Transverse colon (tissue), 4 donors: ENCODE measurements at regions not wholly inside any gene's neighbourhood (a gene's known extent, or its start where the extent isn't known, plus 50 kb on each side); places are given as distances from the start of the nearest gene placed in this dataset.

ENCODE experiments used
- DNase-seq: peaks from one replicate; pipeline ENCODE4 v3.0.0-alpha.2; 2019
- H3K27ac ChIP-seq, 4 donors: fragments of 200-600 bp; sonication (generic); 2 replicates each; pipeline ENCODE4 v1.5.1; 2016 to 2018; ENCODE audit warnings: inconsistent platforms in 4 of 4
- H3K27me3 ChIP-seq: fragments of 200-600 bp; sonication (generic); 2 replicates; pipeline ENCODE4 v1.5.1; 2017; ENCODE audit warnings: inconsistent platforms
- H3K36me3 ChIP-seq, 4 donors: fragments of 200-600 bp; sonication (generic); 2 replicates each; pipeline ENCODE4 v1.5.1; 2017 to 2019; ENCODE audit warnings: inconsistent platforms in 4 of 4
- H3K4me1 ChIP-seq, 4 donors: fragments of 200-600 bp; sonication (generic); 2 replicates each; pipeline ENCODE4 v1.5.1; 2017 to 2020; ENCODE audit warnings: inconsistent platforms in 4 of 4
- H3K4me3 ChIP-seq, 4 donors: fragments of 200-600 bp; sonication (generic); 1 replicate in 1 of 4; 2 replicates in 3 of 4; pipeline versions ENCODE4 v1.5.1 to v1.6.1; 2017 to 2019; ENCODE audit warnings: inconsistent platforms in 4 of 4
- H3K9me3 ChIP-seq, 2 donors: fragments of 200-600 bp; sonication (generic); 2 replicates each; pipeline ENCODE4 v1.5.1; 2017 to 2019; ENCODE audit warnings: inconsistent platforms in 2 of 2
- CTCF ChIP-seq, 5 experiments: fragments of 200-600 bp in 3 of 5; fragments of 450-650 bp in 2 of 5; sonication (generic) in 3 of 5; IDR thresholded peaks; 1 replicate in 2 of 5; 2 replicates in 3 of 5; pipeline ENCODE4 v1.5.1; 2016 to 2017; ENCODE audit warnings: antibody characterized with exemption in 5 of 5, inconsistent platforms in 3 of 5, mild to moderate bottlenecking in 2 of 5, moderate library complexity in 1 of 5
- EP300 ChIP-seq: sonication (generic); formaldehyde crosslinking; IDR thresholded peaks from one replicate; pipeline ENCODE4 v1.6.1; 2017; ENCODE audit warnings: antibody characterized with exemption, low read depth
- POLR2A ChIP-seq: fragments of 450-650 bp; IDR thresholded peaks from one replicate; pipeline ENCODE4 v1.6.1; 2016; ENCODE audit warnings: antibody characterized with exemption, mild to moderate bottlenecking, moderate library complexity
- POLR2AphosphoS5 ChIP-seq, 3 donors: sonication (generic); formaldehyde crosslinking; IDR thresholded peaks; one replicate each; pipeline ENCODE4 v1.6.1; 2016; ENCODE audit warnings: antibody characterized with exemption in 3 of 3
- WGBS, 2 donors: methylation state at CpG; one replicate each; pipeline ENCODE4 v1.1.5; 2018; ENCODE audit warnings: low coverage in 1 of 2; 5-methylcytosine and 5-hydroxymethylcytosine counted together
- in situ Hi-C, 4 donors: fragments of 200-750 bp; cut with MboI; loops; one replicate each; pipeline versions ENCODE4 v1.15.0 to v1.15.1; 2017; ENCODE audit warnings: low sequenced_read_pairs in 3 of 4, low pct_ligation_motif_present in 1 of 4, low pct_unique_long_range_greater_than_20kb in 1 of 4
- intact Hi-C: fragments of 100-400 bp; cut with DNase I; formaldehyde crosslinking; loops from one replicate; pipeline ENCODE4 v1.15.1; 2023; ENCODE audit warnings: low total_unique reads

GRCh38 chr7:131909151-131909768 lies 352.8 kb upstream of the PODXL start:
- Histone ChIP-seq H3K27me3 (peaks cover 37% of the 10 kb centered on the region), H3K4me3 (peak overlapping the region in 3 of 4 donors; percentile 21 to 51 (median 38)), H3K4me1 (no peaks in the 10 kb centered on the region), H3K27ac (no peak overlapping the region), H3K36me3 (no peaks in the 10 kb centered on the region), H3K9me3 (no peaks in the 10 kb centered on the region)
- peak; percentile 13 for DNase-seq
- intact Hi-C loops (no loop called here), in situ Hi-C loops (no loop called here)
- 24% methylated on average over 40 of the region's 68 CpGs; no CpG with 5 or more reads in 1 of the 2 donors for WGBS, 2 donors
- TF ChIP-seq POLR2AphosphoS5 (IDR thresholded peaks at IDR 0.05), result no peak
- no peak for TF ChIP-seq EP300
- TF ChIP-seq CTCF (IDR thresholded peaks at IDR 0.05), result no peak

GRCh38 chr7:131908714-131909113 lies 352.3 kb upstream of the PODXL start:
- Histone ChIP-seq H3K36me3 (no peaks in the 10 kb centered on the region), H3K4me3 (peak overlapping the region in 1 of 4 donors; percentile 51), H3K27ac (no peak overlapping the region), H3K27me3 (peaks cover 37% of the 10 kb centered on the region), H3K9me3 (peaks cover 0 to 2% of the 10 kb centered on the region in 2 donors), H3K4me1 (no peaks in the 10 kb centered on the region)
- DNase-seq, result no peak
- TF ChIP-seq CTCF (IDR thresholded peaks at IDR 0.05) (no peak), POLR2A (no peak)
- 75% methylated on average over 7 of the region's 7 CpGs; no CpG with 5 or more reads in 1 of the 2 donors for WGBS, 2 donors
- in situ Hi-C loops (no loop called here), intact Hi-C loops (no loop called here)

GRCh38 chr7:131905471-131905973 lies 349.1 kb upstream of the PODXL start:
- intact Hi-C loops (no loop called here), in situ Hi-C loops (no loop called here)
- peaks cover 28% of the 10 kb centered on the region for H3K27me3 ChIP-seq

GRCh38 chr7:131904760-131905327 lies 348.4 kb upstream of the PODXL start:
- intact Hi-C loops, result no loop called here
- no peak overlapping the region for H3K27ac ChIP-seq
- no peaks in the 10 kb centered on the region for H3K4me1 ChIP-seq
- no peak for TF ChIP-seq CTCF (IDR thresholded peaks at IDR 0.05)
- TF ChIP-seq POLR2A, result no peak
- H3K27me3 ChIP-seq, result peaks cover 22% of the 10 kb centered on the region
- 53 to 60% methylated on average over 1 to 3 of the region's 3 CpGs for WGBS, 2 donors
- in situ Hi-C loops, result no loop called here
- H3K9me3 ChIP-seq, result peaks cover 5 to 6% of the 10 kb centered on the region in 2 donors
- no peak overlapping the region for H3K4me3 ChIP-seq
- no peaks in the 10 kb centered on the region for H3K36me3 ChIP-seq
- DNase-seq, result no peak

More at GRCh38 chr7:131905471-131905973, 349.1 kb upstream of the PODXL start:
- DNase-seq, result no peak
- TF ChIP-seq POLR2AphosphoS5 (IDR thresholded peaks at IDR 0.05) (no peak), EP300 (no peak)
- peaks cover 5 to 6% of the 10 kb centered on the region in 2 donors for H3K9me3 ChIP-seq
- no peak overlapping the region for H3K27ac ChIP-seq
- 75% methylated on average over 3 of the region's 3 CpGs; no CpG with 5 or more reads in 1 of the 2 donors for WGBS, 2 donors
- no peaks in the 10 kb centered on the region for H3K4me1 ChIP-seq
- H3K4me3 ChIP-seq, result no peak overlapping the region
- H3K36me3 ChIP-seq, result no peaks in the 10 kb centered on the region
